A549 (cell line): ENCODE measurements at regions not wholly inside any gene's neighbourhood (a gene's known extent, or its start where the extent isn't known, plus 50 kb on each side); places are given as distances from the start of the nearest gene placed in this dataset.

Experiments used
- ATAC-seq, 2 experiments: fragments of 200-7000 bp in 1 of 2; fragments of >200 bp in 1 of 2; cut with Nextera tagmentation in 1 of 2; cut with Tn5 transposase in 1 of 2; 3 replicates each; pipeline versions ENCODE4 v1.8.0 to v1.9.1; 2018 to 2020; ENCODE audit warnings: mild to moderate bottlenecking in 1 of 2, moderate library complexity in 1 of 2
- CTCF ChIA-PET: fragments of 300-600 bp; sonication (Branson Sonifier 250); formaldehyde crosslinking; extraction: SDS; loops from one replicate; lab custom pipeline; 2021; ENCODE audit warnings: antibody characterized with exemption, inconsistent platforms; lab: Yijun Ruan, JAX
- POLR2A ChIA-PET: fragments of 350-600 bp; formaldehyde crosslinking; extraction: SDS; loops from one replicate; lab custom pipeline; 2021; ENCODE audit warnings: antibody characterized with exemption, inconsistent platforms; lab: Yijun Ruan, JAX
- DNase-seq, 2 experiments: peaks; one replicate each; pipeline versions ENCODE4 v3.0.0 to v3.0.0-alpha.2; 2011 to 2016; ENCODE audit warnings: low read depth in 1 of 2, low spot score in 1 of 2
- FAIRE-seq: peaks from 2 replicates; lab custom pipeline; 2011; peaks lifted over from hg19 to GRCh38; lab: Jason Lieb, UNC
- H3K27ac ChIP-seq, 2 experiments: fragments of >200 bp; sonication (Bioruptor Twin); formaldehyde crosslinking; 3 replicates each; pipeline ENCODE4 v1.5.1; 2016 to 2017
- H3K4me1 ChIP-seq: fragments of >200 bp; sonication (Bioruptor Twin); formaldehyde crosslinking; 3 replicates; pipeline ENCODE4 v1.6.1; 2016
- H3K4me2 ChIP-seq: fragments of >200 bp; sonication (Bioruptor Twin); formaldehyde crosslinking; 3 replicates; pipeline ENCODE4 v1.6.1; 2016
- H3K4me3 ChIP-seq: fragments of >200 bp; sonication (Bioruptor Twin); formaldehyde crosslinking; 3 replicates; pipeline ENCODE4 v1.5.1; 2016
- H3K9me3 ChIP-seq: fragments of >200 bp; sonication (Bioruptor Twin); formaldehyde crosslinking; 3 replicates; pipeline ENCODE4 v1.6.1; 2016
- CBX2 ChIP-seq: fragments of 200-600 bp; sonication (generic); IDR thresholded peaks from 2 replicates; pipeline ENCODE4 v1.6.1; 2016; ENCODE audit warnings: low read depth, mild to moderate bottlenecking, borderline replicate concordance
- CHD2 ChIP-seq: fragments of 150-350 bp; IDR thresholded peaks from 2 replicates; pipeline ENCODE4 v1.6.1; 2014; ENCODE audit warnings: low read length; ENCODE audit not compliant: partially characterized antibody
- EHF ChIP-seq: fragments of 250-450 bp; sonication (Bioruptor Pico); IDR thresholded peaks from 2 replicates; pipeline ENCODE4 v1.5.0; 2020; ENCODE audit warnings: mild to moderate bottlenecking
- EHMT2 ChIP-seq: fragments of 200-600 bp; sonication (generic); IDR thresholded peaks from 2 replicates; pipeline ENCODE4 v1.6.1; 2016; ENCODE audit warnings: antibody characterized with exemption, low read depth, mild to moderate bottlenecking, moderate library complexity
- EP300 ChIP-seq, 2 experiments: fragments of >200 bp; sonication (Bioruptor Twin); formaldehyde crosslinking; IDR thresholded peaks; 2 replicates in 1 of 2; 3 replicates in 1 of 2; pipeline ENCODE4 v1.6.1; 2016 to 2017
- FOSL2 ChIP-seq, 2 experiments: fragments of 450-650 bp in 1 of 2; fragments of >200 bp in 1 of 2; sonication (Bioruptor Twin) in 1 of 2; formaldehyde crosslinking; IDR thresholded peaks; 2 replicates each; pipeline versions ENCODE4 v1.5.0 to v1.6.1; 2016 to 2020; ENCODE audit warnings: mild to moderate bottlenecking in 1 of 2, moderate library complexity in 1 of 2
- HOXB13 ChIP-seq: fragments of 250-450 bp; sonication (Bioruptor Pico); IDR thresholded peaks from 2 replicates; pipeline ENCODE4 v1.5.0; 2020; ENCODE audit warnings: low read depth, mild to moderate bottlenecking, moderate library complexity
- JUN ChIP-seq, 2 experiments: fragments of >200 bp; sonication (Bioruptor Twin); formaldehyde crosslinking; IDR thresholded peaks; 2 replicates in 1 of 2; 3 replicates in 1 of 2; pipeline ENCODE4 v1.6.1; 2016 to 2017
- NFE2L2 ChIP-seq: fragments of 150-350 bp; conservative IDR thresholded peaks from 2 replicates; pipeline ENCODE4 v1.6.1; 2014; ENCODE audit warnings: low read length
- NR3C1 ChIP-seq: fragments of >200 bp; sonication (Bioruptor Twin); formaldehyde crosslinking; IDR thresholded peaks from 3 replicates; pipeline ENCODE4 v1.6.1; 2017
- POLR2A ChIP-seq: IDR thresholded peaks from 2 replicates; pipeline ENCODE4 v1.6.1; 2012; ENCODE audit warnings: mild to moderate bottlenecking, low read length
- RARB ChIP-seq: fragments of 250-450 bp; sonication (Bioruptor Pico); IDR thresholded peaks from 2 replicates; pipeline ENCODE4 v1.8.0; 2021; ENCODE audit warnings: mild to moderate bottlenecking, moderate library complexity
- TFCP2L1 ChIP-seq: fragments of 250-450 bp; sonication (Bioruptor Pico); IDR thresholded peaks from 2 replicates; pipeline ENCODE4 v1.5.0; 2021; ENCODE audit warnings: mild to moderate bottlenecking
- TP53 ChIP-seq: fragments of 250-450 bp; sonication (Bioruptor Pico); IDR thresholded peaks from 2 replicates; pipeline ENCODE4 v1.5.0; 2021; ENCODE audit warnings: mild to moderate bottlenecking, moderate library complexity
- ZNF302 ChIP-seq: fragments of 250-450 bp; sonication (Bioruptor Pico); IDR thresholded peaks from 2 replicates; pipeline ENCODE4 v1.9.0; 2021; ENCODE audit warnings: inconsistent platforms, mild to moderate bottlenecking, moderate library complexity
- WGBS: methylation state at CpG from one replicate; pipeline ENCODE4 v1.1.6; 2017; ENCODE audit errors: missing lambda C conversion rate; 5-methylcytosine and 5-hydroxymethylcytosine counted together
- TF ChIP-seq, protein P1 (sequence below): IDR thresholded peaks from 2 replicates; pipeline ENCODE4 v1.6.1; 2012; ENCODE audit warnings: low read depth, borderline replicate concordance
- TF ChIP-seq, protein P2 (sequence below): fragments of 150-350 bp; IDR thresholded peaks from 2 replicates; pipeline ENCODE4 v1.6.1; 2014; ENCODE audit warnings: low read depth, mild to moderate bottlenecking, low read length
- TF ChIP-seq, protein P3 (sequence below): fragments of 200-600 bp; sonication (generic); IDR thresholded peaks from 2 replicates; pipeline ENCODE4 v1.6.1; 2016; ENCODE audit warnings: antibody characterized with exemption, mild to moderate bottlenecking, moderate library complexity
- TF ChIP-seq, protein P4 (sequence below): fragments of >200 bp; sonication (Bioruptor Twin); formaldehyde crosslinking; IDR thresholded peaks from 3 replicates; pipeline ENCODE4 v1.5.1; 2016

DNA sequence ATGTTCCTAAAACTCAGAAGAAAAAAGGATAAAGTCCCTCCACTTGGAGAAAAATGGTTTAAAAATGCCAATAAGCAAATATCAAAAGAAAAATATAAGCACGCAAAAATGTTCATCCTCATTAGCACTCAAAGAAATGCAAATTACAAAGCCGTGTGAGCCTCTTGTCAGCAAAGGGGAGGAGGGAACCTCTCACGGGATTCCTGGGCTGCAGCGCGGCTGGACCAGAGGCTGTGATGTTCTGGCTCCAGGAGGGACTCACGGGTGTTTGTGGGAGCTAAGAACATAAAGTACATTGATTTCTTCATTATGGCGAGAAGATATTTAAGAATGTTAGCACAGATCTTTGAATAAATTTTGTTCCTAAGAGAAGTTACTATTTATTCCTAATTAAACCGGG is 1451.2 kb downstream of the BRD1 start:
- no peak for FAIRE-seq

DNA sequence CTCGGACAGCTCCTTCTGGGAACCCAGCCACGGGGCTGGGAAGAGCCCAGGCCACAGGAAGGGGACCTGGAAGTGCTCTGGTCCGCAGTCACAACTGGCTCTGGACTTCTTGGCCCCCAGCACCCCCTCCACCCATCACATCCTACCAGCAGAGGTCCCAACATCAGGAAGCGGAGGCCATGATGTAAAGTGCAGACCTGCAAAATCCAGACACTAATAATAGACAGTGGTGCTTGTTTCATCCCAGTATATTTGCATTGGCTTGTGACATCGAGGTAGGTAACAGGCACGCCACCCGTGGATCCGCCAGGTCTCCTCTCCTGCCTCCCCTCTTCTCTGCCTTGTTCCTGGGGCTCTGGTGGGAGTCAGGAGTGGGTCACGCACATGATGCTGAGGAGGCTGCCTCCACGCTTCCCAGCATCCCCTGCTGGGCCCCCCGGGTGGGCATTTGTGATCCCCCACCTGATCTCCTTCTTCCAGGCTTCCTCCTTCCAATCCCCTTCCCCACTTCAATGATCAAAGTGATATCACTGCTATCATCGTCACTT is 1454.0 kb downstream of the BRD1 start:
- Histone ChIP-seq H3K4me2 (no peak overlapping the region), H3K4me3 (no peak overlapping the region), H3K27ac (peak overlapping the region; percentile 93 to 98; a peak in 5 of 6 replicates), H3K9me3 (no peaks in the 10 kb centered on the region), H3K4me1 (peaks cover 27% of the 10 kb centered on the region)
- FAIRE-seq (no peak), ATAC-seq (no peak), DNase-seq (no peak)
- 92% methylated on average over 9 of the region's 12 CpGs for WGBS
- CTCF ChIA-PET, result no interaction called here
- TF ChIP-seq JUN (IDR thresholded peaks at IDR 0.05), result no peak
- no peak for TF ChIP-seq NR3C1
- TF ChIP-seq, protein P1, sequence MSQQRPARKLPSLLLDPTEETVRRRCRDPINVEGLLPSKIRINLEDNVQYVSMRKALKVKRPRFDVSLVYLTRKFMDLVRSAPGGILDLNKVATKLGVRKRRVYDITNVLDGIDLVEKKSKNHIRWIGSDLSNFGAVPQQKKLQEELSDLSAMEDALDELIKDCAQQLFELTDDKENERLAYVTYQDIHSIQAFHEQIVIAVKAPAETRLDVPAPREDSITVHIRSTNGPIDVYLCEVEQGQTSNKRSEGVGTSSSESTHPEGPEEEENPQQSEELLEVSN, result no peak
- TF ChIP-seq EHMT2, result no peak
- TF ChIP-seq CBX2, result no peak
- TF ChIP-seq RARB (CRISPR knock-in tag), result no peak
- TF ChIP-seq, protein P2, sequence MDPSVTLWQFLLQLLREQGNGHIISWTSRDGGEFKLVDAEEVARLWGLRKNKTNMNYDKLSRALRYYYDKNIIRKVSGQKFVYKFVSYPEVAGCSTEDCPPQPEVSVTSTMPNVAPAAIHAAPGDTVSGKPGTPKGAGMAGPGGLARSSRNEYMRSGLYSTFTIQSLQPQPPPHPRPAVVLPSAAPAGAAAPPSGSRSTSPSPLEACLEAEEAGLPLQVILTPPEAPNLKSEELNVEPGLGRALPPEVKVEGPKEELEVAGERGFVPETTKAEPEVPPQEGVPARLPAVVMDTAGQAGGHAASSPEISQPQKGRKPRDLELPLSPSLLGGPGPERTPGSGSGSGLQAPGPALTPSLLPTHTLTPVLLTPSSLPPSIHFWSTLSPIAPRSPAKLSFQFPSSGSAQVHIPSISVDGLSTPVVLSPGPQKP, result no peak
- no peak for TF ChIP-seq POLR2A
- TF ChIP-seq TFCP2L1 (CRISPR knock-in tag), result no peak
- no peak for TF ChIP-seq FOSL2 (IDR thresholded peaks at IDR 0.05)
- no peak for TF ChIP-seq FOSL2 (CRISPR knock-in tag; IDR thresholded peaks at IDR 0.05)
- TF ChIP-seq, protein P3, sequence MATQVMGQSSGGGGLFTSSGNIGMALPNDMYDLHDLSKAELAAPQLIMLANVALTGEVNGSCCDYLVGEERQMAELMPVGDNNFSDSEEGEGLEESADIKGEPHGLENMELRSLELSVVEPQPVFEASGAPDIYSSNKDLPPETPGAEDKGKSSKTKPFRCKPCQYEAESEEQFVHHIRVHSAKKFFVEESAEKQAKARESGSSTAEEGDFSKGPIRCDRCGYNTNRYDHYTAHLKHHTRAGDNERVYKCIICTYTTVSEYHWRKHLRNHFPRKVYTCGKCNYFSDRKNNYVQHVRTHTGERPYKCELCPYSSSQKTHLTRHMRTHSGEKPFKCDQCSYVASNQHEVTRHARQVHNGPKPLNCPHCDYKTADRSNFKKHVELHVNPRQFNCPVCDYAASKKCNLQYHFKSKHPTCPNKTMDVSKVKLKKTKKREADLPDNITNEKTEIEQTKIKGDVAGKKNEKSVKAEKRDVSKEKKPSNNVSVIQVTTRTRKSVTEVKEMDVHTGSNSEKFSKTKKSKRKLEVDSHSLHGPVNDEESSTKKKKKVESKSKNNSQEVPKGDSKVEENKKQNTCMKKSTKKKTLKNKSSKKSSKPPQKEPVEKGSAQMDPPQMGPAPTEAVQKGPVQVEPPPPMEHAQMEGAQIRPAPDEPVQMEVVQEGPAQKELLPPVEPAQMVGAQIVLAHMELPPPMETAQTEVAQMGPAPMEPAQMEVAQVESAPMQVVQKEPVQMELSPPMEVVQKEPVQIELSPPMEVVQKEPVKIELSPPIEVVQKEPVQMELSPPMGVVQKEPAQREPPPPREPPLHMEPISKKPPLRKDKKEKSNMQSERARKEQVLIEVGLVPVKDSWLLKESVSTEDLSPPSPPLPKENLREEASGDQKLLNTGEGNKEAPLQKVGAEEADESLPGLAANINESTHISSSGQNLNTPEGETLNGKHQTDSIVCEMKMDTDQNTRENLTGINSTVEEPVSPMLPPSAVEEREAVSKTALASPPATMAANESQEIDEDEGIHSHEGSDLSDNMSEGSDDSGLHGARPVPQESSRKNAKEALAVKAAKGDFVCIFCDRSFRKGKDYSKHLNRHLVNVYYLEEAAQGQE, result no peak
- no peak for TF ChIP-seq NFE2L2
- TF ChIP-seq CHD2, result no peak
- TF ChIP-seq ZNF302 (CRISPR knock-in tag), result no peak
- TF ChIP-seq HOXB13 (CRISPR knock-in tag), result no peak
- no peak for TF ChIP-seq TP53 (CRISPR knock-in tag)
- POLR2A ChIA-PET, result interaction anchor here (0.6 kb wide), 1 partner anchor 268 kb away, joined by 3 read pairs; no protein-coding TSS in a partner anchor

More for the DNA sequence above, 1451.2 kb downstream of the BRD1 start:
- no peaks in the 10 kb centered on the region for H3K9me3 ChIP-seq
- ChIA-PET POLR2A (interaction anchor here (0.7 kb wide), 1 partner anchor 1065 kb away, joined by 4 read pairs; no protein-coding TSS in a partner anchor), CTCF (no interaction called here)
- H3K4me1 ChIP-seq, result peaks cover 5% of the 10 kb centered on the region
- 92% methylated on average over 8 of the region's 8 CpGs for WGBS
- no peak overlapping the region for H3K4me2 ChIP-seq
- H3K4me3 ChIP-seq, result no peak overlapping the region
- no peak for DNase-seq
- no peak for ATAC-seq
- no peak overlapping the region; a peak in 2 of 6 replicates for H3K27ac ChIP-seq
- TF ChIP-seq HOXB13 (CRISPR knock-in tag) (no peak), POLR2A (no peak), CHD2 (no peak), CBX2 (no peak), EHF (CRISPR knock-in tag) (no peak), ZNF302 (CRISPR knock-in tag) (no peak), EP300 (IDR thresholded peaks at IDR 0.05) (no peak)
- TF ChIP-seq, protein P4, sequence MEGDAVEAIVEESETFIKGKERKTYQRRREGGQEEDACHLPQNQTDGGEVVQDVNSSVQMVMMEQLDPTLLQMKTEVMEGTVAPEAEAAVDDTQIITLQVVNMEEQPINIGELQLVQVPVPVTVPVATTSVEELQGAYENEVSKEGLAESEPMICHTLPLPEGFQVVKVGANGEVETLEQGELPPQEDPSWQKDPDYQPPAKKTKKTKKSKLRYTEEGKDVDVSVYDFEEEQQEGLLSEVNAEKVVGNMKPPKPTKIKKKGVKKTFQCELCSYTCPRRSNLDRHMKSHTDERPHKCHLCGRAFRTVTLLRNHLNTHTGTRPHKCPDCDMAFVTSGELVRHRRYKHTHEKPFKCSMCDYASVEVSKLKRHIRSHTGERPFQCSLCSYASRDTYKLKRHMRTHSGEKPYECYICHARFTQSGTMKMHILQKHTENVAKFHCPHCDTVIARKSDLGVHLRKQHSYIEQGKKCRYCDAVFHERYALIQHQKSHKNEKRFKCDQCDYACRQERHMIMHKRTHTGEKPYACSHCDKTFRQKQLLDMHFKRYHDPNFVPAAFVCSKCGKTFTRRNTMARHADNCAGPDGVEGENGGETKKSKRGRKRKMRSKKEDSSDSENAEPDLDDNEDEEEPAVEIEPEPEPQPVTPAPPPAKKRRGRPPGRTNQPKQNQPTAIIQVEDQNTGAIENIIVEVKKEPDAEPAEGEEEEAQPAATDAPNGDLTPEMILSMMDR, result no peak
